Activated CD8-positive, alpha-beta memory T cell treated with anti-CD3 and anti-CD28 coated beads for 24 hours (primary cell): ENCODE measurements at regions not wholly inside any gene's neighbourhood (a gene's known extent, or its start where the extent isn't known, plus 50 kb on each side); places are given as distances from the start of the nearest gene placed in this dataset.

Experiments
- DNase-seq: peaks from one replicate; pipeline ENCODE4 v3.0.0-alpha.2; 2020

- DNase-seq = no peak
These were observed 228.7 kb downstream of the REEP3 start for GRCh38 chr10:63749915-63750314.

DNA sequence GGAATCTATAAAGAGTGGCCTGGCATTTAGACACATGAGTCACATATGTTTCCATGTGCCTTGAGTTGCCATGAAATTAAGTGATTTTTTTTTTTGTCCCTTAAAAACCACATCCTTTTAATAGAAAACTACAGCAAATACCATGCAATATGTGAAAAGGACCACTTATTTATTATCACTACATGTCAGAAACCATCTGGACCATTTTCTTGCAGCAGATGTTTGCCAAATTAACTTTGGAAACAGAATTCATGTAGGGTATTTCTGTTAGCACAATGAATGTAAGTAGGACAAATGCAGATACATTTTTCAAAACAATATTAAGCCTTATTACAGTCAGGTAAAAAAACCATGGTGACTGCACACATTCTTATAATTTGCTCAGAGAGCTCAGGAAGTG, 230.6 kb downstream of the REEP3 start:
- no peak for DNase-seq

GRCh38 chr10:63752318-63752717, 231.1 kb downstream of the REEP3 start:
- DNase-seq = no peak

DNA sequence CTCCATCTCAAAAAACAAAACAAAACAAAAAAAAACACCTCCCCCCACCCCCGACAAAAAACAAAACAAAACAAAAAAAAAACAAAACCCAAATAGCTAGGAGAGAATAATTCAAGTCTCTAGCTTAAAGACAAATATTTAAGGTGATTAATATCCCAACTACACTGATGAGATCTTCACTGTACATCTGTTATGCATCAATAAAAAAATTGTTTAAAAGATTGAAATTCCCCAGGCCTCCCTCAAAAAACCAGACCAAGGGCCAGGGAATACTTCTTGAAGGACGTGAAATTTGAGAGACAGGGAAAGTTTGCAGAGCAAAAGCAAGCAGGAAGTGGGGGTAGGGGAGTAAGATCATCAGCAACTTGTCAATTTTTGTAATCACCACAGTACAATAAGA, 232.6 kb downstream of the REEP3 start:
- no peak for DNase-seq

- no peak for DNase-seq
These were observed 234.2 kb downstream of the REEP3 start for GRCh38 chr10:63755441-63755840.

DNA sequence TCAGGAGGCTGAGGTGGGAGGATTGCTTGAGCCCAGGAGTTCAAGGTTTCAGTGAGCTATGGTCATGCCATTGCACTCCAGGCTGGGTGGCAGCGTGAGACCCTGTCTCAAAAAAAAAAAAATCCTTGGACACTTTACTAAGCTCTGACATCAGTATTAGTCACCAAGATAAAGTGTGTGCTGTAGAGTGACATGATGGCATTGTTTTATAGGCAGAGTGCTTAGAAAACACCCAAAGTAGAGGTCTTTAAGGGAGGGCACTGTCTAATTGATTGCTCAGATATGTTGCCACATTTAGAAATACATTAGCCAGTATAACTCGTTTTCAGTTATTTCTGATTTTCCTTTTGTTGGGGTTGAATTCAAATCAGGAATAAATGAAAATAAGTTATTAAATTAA, 235.9 kb downstream of the REEP3 start:
- no peak for DNase-seq

DNA sequence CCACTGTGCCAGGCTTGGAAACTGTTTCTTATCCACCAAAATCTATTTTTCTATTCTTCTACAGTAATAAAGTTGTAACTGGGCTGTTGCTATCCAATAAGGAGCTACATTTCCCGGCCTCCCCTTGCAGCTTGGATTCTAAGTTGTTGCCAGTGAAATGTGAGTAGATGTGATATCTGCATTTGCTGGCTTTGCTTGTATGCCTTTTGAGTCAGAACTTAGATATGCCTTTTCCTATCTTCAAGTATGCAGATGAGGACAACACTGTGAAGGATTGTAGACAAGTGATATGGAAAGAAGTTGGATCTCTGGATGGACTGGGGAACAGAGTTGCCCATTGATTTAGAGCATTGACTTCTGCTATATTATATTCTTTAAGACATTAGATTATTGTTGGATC, 236.9 kb downstream of the REEP3 start:
- no peak for DNase-seq

- DNase-seq = no peak
These were observed 238.1 kb downstream of the REEP3 start for GRCh38 chr10:63759335-63759734.

- no peak for DNase-seq
These were observed 239.0 kb downstream of the REEP3 start for GRCh38 chr10:63760034-63760707.

DNA sequence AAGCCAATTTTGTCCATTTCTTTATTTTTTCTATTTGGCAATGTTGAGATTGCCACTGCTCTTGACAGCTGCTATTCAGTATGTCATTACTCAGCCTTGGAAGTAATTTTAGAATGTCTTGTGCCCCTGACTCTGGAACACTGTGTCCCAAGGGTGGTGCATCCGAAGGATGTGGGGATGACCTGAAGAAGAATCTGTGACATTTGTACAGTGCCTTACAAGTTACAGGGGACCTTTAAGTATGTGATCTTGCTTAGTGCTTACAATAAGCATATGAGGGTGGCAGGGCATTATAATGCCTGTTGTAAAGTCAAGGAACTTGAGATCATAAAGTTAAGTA, 239.5 kb downstream of the REEP3 start:
- no peak for DNase-seq

DNA sequence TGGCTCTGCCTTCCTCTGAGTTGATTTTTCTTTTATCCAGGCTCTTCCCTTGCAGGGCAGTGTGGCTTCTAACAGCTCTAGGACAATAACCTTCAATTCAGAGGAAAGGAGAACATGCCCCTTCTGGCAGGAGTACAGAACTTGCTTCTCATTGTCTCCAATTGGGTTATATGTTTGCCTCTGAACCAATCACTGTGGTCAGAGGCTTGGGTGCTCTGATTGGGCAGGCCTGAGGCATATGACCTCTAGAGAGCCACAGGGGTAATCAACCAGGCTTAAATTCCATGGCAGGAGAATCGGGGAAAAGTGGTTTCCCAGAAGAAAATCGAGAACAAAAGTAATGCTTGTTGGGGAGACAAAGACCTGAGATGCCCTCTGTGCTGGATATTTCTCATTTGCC, 240.0 kb downstream of the REEP3 start:
- DNase-seq = no peak

DNA sequence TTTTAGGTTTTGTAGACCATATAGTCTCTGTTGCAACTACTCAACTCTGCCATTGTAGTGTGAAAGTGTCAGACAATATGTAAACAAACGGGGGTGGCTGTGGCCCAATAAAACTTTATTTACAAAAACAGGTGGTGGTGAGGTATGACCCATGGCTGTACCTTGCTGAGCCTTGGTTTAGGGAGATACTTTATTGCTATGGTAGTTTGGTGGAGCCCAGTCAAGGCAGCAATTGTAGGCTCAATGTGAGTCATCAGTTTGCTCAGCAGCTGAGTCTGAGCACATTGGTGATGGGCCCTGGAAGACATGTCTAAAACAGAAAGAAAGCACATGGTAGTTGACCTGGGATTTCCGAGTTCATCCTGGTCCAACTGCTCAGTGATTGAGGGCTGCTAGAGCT, 242.5 kb downstream of the REEP3 start:
- no peak for DNase-seq

DNA sequence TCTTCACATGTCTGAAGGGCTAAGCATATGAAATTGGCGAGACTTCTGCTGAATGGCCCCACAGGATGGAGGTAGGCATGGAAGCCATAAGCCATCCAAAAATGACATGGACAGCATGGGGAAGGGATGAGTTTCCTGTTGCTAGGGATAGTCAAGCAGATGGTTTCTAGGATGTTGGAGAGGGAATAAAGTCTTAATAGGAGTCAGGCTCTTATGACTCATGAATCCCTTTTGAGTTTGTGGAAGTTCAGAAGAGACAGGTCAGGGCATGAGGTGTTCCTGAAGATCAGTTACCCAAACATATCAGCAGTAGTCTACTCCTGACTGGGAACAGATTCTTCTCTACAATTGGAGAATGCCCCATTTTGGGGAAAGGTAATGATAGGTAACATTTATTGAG, 243.9 kb downstream of the REEP3 start:
- no peak for DNase-seq

DNA sequence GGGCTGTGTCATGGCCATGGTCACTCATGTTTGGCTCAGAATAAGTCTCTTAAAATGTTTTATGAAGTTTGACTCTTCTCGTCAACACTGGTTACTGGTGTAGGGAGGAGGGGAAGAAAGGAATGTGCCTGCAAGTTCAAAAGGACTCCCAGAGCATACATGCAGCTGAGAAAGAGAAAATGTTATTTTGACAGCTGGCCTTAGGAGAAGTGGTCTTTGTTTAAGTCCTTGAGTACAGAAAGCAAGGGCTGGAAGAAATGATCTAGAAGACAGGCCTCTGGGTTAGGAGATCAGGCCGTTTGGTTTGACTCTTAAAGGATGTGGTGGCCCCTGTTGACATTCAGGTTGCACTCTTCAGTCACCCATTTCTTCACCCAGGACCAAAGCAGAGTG, 245.5 kb downstream of the REEP3 start:
- no peak for DNase-seq

GRCh38 chr10:63767138-63767801, 246.1 kb downstream of the REEP3 start:
- DNase-seq = no peak

DNA sequence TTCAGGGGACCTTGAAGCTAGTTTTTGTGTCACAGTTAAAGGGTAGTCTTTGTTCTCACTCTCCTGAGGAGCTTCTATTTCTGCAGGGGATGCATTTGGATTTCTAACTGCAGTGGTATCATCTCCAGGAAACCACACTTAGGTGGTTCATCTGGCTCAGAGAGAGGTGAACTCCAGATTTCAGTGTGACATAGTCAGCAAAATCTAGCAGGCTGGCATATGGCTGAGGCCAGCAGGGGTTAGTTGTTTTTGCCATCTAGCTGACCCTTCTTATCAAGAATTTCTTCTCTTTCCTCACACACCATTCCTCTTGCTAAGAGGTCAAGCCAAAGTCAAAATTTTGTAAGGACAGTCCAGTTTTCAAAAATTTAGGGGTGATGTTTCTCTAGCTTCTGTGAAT, 248.2 kb downstream of the REEP3 start:
- DNase-seq = no peak

- no peak for DNase-seq
These were observed 249.3 kb downstream of the REEP3 start for GRCh38 chr10:63770523-63770922.

GRCh38 chr10:63772491-63772890, 251.3 kb downstream of the REEP3 start:
- DNase-seq = no peak

GRCh38 chr10:63773106-63773505, 251.9 kb downstream of the REEP3 start:
- no peak for DNase-seq

DNA sequence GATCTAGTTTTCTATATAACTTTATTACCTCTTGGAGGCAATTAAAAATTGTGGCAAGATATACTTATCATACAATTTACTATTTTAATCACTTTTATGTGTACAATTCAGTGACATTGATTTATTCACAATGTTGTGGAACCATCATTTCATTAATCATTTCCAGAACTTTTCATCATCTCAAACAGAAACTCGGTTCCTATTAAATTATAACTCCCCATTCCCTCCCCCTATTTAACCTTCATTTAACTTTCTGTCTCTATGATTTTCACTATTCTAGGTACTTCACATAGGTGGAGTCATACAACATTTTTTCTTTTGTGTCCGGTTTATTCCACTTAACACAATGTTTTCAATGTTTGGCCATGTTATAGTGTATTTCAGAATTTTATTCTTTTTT, 252.8 kb downstream of the REEP3 start:
- no peak for DNase-seq

DNA sequence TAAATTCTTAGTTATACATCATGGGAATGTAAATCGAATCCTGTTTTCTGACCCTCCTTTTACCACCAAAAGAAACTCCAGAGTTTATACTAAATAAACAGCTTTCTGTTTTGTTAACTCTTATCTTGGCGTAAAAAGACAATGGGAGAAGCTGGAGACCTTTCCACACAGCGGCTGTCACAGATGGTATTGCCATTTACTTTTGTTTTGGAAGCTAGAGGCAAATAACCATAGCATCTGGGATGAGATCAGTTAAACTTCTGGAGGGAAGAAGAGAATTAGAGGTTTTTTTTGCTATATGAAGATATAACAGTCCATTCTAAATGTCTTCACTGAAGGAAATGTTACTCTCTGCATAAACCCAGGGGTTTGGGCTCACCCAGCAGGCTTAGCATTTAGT, 258.9 kb downstream of the REEP3 start:
- DNase-seq = no peak

GRCh38 chr10:63781226-63781625, 260.0 kb downstream of the REEP3 start:
- no peak for DNase-seq

GRCh38 chr10:63783882-63784281, 262.7 kb downstream of the REEP3 start:
- no peak for DNase-seq

DNA sequence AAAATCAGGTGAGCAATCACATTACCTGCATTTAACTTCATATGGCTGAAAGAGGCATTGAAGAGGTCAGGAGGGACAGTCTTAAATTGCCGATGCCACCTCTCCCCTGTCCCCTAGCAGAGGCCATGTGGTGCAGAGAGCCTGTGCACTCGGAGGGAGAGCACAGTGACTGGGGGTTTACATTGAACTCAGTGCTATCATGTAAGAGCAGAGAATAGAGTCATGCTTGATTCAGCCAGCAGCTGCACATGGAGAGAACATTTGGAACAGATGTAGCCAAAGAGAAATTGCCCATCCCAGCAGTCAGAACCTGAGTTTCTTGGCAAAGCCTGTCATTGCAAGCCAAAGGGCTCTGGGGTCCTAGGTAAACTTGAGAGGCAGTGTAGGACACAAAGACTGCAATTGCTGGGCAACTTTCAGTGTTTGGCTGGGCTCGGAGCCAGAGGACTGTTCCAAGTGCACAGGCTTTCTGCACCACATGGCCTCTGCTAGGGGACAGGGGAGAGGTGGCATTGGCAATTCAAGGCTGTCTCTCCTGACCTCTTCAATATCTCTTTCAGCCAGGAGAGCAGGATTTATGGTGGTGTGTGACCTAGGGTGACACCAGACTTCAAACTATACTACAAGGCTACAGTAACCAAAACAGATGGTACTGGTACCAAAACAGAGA, 267.1 kb downstream of the REEP3 start:
- DNase-seq = no peak
